Left ventricle myocardium superior (tissue), 1 donor: ENCODE measurements at regions not wholly inside any gene's neighbourhood (a gene's known extent, or its start where the extent isn't known, plus 50 kb on each side); places are given as distances from the start of the nearest gene placed in this dataset.

ENCODE experiments used
- ATAC-seq: fragments of 200-7000 bp; cut with Tn5 transposase; one replicate; pipeline ENCODE4 v1.9.1; 2020; ENCODE audit warnings: mild to moderate bottlenecking, moderate library complexity
- DNase-seq: peaks from one replicate; pipeline ENCODE4 v3.0.0-alpha.2; 2020
- intact Hi-C: fragments of 100-400 bp; cut with micrococcal nuclease; formaldehyde crosslinking; loops from one replicate; pipeline ENCODE4 v1.11.0; 2022
- donor health status: DM: no; HTN: yes; CAD: no; lungs with severe emphysema.

DNA sequence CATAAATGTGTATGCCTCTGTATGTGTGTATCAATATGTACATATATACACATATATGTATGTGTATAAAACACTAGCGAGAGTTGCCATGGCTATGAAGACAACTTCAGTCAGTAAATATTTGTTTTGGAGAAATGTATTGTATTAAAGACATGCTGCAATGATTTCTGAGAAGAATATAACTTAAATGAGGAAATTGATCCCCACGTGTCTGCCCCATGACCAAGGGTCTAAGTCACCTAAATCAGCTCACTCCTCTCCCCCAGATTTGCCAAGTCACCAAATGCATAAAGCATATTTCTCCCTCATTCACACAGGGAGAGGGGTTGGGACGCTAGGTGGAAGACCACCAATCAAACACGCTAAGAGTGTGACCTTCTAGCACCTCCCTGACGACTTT lies 58.3 kb upstream of the LYST start:
- DNase-seq (no peak), ATAC-seq (no peak)
- intact Hi-C loops, result no loop called here

DNA sequence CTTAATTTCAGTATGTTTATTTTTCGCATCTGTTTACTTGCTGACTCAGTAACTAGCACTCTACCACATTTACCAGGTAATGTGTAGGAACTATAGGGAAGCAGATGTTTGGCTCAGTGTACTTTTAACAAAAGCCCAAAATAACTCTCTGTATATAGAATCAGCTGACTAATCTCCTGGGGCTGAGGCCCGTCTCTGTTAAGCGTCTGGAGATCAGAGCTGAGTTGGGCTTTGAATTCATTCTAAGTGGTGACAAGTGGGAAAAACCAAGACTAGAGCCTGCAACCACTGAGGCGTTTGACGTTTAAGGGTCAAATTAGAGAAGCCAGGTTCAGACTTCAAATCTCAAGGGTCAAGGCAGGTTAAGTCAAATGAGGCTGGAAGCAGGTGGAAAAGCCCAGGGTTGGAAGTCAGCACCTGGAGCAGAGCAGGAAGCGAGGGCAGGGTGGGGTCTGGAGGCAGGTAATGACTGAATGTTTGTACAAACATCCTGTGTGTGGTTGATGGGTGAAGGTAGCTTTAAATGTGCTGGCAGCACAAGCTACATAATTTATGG lies 56.8 kb upstream of the LYST start:
- ATAC-seq, result no peak
- no peak for DNase-seq
- intact Hi-C loops, result no loop called here

DNA sequence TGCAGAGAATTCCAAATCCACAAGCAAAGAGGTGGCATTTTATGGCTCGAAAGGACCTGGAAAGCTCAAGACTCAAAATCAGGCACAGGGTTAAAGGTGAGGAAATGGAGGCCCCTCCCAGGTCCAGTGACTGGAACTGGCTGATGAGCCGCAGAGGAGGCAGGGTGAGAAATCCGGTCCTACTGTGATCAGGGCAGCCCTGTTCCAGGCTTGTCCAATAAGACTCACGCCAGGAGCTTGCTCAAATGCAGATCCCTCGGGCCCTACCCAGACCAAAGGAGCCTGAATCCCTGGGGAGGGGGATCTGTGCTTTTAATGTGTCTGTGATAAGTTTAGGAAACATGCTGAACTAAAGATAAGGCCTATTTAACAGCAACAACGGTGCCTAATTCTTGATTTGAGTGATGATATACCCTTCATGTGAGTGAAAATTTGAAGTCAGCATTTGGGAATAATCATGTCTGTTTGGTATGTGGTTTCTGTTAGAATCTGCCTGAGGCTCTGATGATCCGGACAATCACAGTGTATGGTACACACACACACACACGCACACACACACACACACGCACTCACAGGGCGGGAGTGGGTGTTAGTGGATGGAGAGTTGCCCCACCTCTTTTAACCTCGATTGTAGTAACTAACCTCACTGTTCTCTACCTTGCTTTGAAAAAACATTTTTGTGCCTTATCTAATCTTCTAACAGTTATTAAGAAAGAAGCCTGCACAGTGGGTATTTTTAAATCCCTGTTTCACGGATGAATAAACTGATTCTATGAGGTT lies 54.1 kb upstream of the LYST start:
- DNase-seq (no peak), ATAC-seq (no peak)
- intact Hi-C loops, result no loop called here

DNA sequence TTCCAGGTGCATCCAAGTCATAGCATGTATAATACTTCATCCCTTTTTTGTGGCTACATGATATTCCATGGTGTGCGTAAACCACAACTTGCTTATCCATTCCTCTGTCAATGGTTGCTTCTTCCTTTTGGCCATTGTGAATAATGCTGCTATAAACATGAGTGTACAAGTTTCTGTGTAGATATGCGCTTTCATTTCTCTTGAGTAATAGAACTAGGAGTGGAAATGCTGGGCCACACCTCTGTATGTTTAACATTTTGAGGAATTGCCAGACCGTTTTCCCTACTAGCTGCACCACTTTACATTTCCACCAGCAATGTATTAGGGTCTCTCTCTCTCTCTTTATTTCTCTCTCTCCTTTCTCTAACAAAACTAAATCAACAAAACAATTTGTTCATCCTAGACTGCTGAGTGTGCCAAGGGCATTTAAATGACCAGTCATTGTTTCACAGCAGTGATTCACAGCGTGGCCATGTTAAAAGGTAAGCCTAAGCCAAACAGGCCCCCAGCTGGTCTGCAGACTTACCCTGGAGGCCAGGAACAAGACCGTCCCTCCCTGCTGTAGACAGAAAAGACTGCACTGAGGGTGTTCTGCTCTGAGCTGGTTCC lies 53.2 kb upstream of the LYST start:
- ATAC-seq, result no peak
- DNase-seq, result no peak
- intact Hi-C loops, result no loop called here

DNA sequence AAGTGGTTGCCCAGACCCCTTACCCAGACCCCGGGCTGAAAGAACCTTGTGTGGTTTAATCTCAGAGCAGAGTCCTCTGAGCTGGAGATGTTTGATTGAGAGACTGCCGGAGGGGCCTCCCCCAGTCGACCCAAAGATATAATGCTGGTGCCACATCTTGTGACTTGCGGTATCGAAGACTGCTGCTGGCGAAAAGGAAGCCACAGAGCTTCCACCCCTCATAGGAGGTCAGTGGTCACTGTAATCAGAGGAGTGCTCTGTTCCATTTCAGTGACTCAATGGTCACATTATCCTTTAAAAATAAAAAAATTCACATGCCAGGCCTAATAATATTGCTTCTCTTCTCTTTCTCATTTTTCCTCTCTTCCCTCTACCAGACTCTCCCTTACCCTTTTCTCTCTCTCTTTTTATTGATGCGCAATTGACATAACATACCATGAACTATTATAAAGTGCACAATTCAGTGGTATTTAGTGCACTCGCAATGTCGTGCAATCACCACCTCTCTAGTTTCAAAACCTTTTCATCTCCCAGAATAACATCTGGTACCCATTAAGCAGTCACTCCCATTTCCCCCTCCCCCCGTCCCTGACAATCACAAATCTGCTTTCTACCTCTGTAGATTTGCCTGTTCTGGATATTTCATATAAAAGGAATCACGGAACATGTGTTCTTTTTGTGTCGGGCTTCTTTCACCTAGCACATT lies 52.6 kb upstream of the LYST start:
- ATAC-seq, result no peak
- DNase-seq, result no peak
- intact Hi-C loops, result no loop called here

DNA sequence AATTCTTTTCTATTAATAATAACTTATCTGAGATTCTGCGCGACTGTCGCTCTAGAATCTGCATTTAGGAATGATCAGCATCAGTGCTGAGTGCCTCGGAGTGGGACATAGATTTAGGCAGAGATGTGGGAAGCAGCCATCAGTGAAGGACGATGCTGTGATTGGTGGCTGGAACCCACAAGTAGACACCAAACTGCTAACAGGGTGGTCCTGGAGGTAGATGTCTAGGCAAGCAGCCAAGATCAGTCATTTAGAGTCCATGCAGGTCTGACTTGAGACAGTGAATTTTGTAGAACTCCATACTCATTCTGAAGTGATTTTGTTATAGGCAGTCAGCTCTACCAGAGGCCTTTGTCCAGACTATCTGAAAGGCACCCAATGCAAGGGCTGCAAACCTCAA lies 51.8 kb upstream of the LYST start:
- intact Hi-C loops, result no loop called here
- ATAC-seq (no peak), DNase-seq (no peak)

DNA sequence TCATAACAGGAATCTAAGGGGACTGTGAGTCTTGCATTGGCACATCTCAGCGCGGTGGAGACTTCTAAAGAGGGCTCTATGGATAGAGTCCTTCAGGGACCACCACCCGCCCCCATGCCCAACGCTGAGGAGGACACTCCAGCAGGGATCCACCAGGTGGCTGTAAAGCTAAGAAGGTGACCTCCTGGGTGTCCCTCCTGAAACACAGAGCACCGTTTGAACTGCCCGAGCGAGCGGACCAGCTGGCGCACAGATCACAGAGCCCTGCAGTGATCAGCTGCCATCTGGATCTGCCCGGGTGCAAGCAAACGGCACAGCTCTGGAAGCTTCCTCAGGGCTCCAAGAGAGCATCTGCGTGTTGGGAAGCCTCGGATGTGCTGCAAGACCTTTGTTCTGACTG lies 51.3 kb upstream of the LYST start:
- intact Hi-C loops, result no loop called here
- ATAC-seq (no peak), DNase-seq (no peak)

DNA sequence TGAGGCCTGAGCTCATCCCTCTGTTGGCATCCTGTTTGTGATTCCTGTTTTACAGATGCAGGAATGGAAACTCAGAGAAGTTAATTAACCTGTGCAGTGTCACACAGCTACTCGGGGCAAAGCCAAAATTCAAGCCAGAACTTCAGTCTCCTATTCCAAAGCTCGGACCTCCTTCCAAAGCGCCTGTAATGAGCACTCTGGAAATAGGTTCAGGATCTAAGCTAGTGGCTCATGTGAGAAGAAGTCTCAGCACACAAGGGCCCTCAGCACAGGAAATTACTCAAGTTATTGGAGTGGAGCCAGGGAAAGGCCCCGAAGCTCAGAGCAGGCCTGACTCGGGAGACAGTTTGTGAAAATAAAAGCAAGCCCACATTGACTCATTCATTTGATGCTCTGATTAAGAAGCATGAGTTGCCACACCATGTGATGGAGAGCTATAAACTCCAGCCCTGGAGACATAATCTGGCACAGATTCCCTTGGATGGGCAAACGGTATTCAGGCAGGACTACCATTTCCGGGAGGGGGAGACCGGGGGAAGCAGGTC lies 50.6 kb upstream of the LYST start:
- ATAC-seq, result peak; percentile 95
- intact Hi-C loops, result no loop called here
- DNase-seq, result peak; percentile 50
